Spleen (tissue), 11 donors: ENCODE measurements at regions not wholly inside any gene's neighbourhood (a gene's known extent, or its start where the extent isn't known, plus 50 kb on each side); places are given as distances from the start of the nearest gene placed in this dataset.

Experiments used
- DNase-seq: peaks from one replicate; pipeline ENCODE4 v3.0.0-alpha.2; 2020
- H3K27ac ChIP-seq, 8 donors: fragments of 200-600 bp; sonication (generic) in 7 of 8; 1 replicate in 4 of 8; 2 replicates in 4 of 8; pipeline versions ENCODE4 v1.5.0 to v1.8.0; 2016 to 2021; ENCODE audit warnings: inconsistent platforms in 4 of 8, mild to moderate bottlenecking in 4 of 8, moderate library complexity in 1 of 8
- H3K27me3 ChIP-seq, 7 donors: fragments of 200-600 bp; sonication (generic) in 6 of 7; replicated peaks in 1 of 7; 1 replicate in 4 of 7; 2 replicates in 3 of 7; pipeline versions ENCODE4 v1.5.0 to v1.8.0; 2016 to 2021; ENCODE audit warnings: inconsistent platforms in 3 of 7, mild to moderate bottlenecking in 1 of 7
- H3K36me3 ChIP-seq, 6 donors: fragments of 200-600 bp; sonication (generic) in 5 of 6; 1 replicate in 4 of 6; 2 replicates in 2 of 6; pipeline versions ENCODE4 v1.5.0 to v1.8.0; 2016 to 2021; ENCODE audit warnings: inconsistent platforms in 2 of 6
- H3K4me1 ChIP-seq, 6 donors: fragments of 200-600 bp; sonication (generic) in 5 of 6; 1 replicate in 3 of 6; 2 replicates in 3 of 6; pipeline versions ENCODE4 v1.5.0 to v1.8.0; 2016 to 2021; ENCODE audit warnings: inconsistent platforms in 3 of 6
- H3K4me3 ChIP-seq, 8 donors: fragments of 200-600 bp; sonication (generic) in 7 of 8; 1 replicate in 4 of 8; 2 replicates in 4 of 8; pipeline versions ENCODE4 v1.5.0 to v1.8.0; 2016 to 2021; ENCODE audit warnings: inconsistent platforms in 4 of 8, mild to moderate bottlenecking in 4 of 8, moderate library complexity in 2 of 8
- H3K9me3 ChIP-seq, 8 donors: fragments of 200-600 bp; sonication (generic) in 7 of 8; 1 replicate in 4 of 8; 2 replicates in 4 of 8; pipeline versions ENCODE4 v1.5.0 to v1.8.0; 2016 to 2021; ENCODE audit warnings: inconsistent platforms in 4 of 8
- CTCF ChIP-seq, 11 experiments: fragments of 200-600 bp in 7 of 11; fragments of 450-650 bp in 4 of 11; sonication (generic) in 4 of 11; IDR thresholded peaks in 8 of 11; conservative IDR thresholded peaks in 3 of 11; 1 replicate in 7 of 11; 2 replicates in 4 of 11; pipeline versions ENCODE4 v1.4.0 to v1.8.0; 2016 to 2021; ENCODE audit warnings: antibody characterized with exemption in 11 of 11, inconsistent platforms in 4 of 11, mild to moderate bottlenecking in 1 of 11
- POLR2A ChIP-seq, 3 donors: fragments of 450-650 bp; IDR thresholded peaks; one replicate each; pipeline ENCODE4 v1.5.1; 2017; ENCODE audit warnings: antibody characterized with exemption in 3 of 3, mild to moderate bottlenecking in 1 of 3
- POLR2AphosphoS5 ChIP-seq, 3 donors: sonication (generic); formaldehyde crosslinking; IDR thresholded peaks; one replicate each; pipeline ENCODE4 v1.5.1; 2017; ENCODE audit warnings: antibody characterized with exemption in 3 of 3
- WGBS, 5 donors: extraction: QIAGEN DNeasy Blood & Tissue Kit in 3 of 5; methylation state at CpG; one replicate each; pipeline versions ENCODE4 v1.1.5 to v1.1.7; 2013 to 2018; 5-methylcytosine and 5-hydroxymethylcytosine counted together
- intact Hi-C: fragments of 100-400 bp; cut with DNase I; formaldehyde crosslinking; loops from one replicate; pipeline ENCODE4 v1.15.0; 2023; ENCODE audit warnings: low total_unique reads
- donor health status: healthy with polysubstance abuse.
- donor health status: DM: no; HTN: no; CAD: no; lungs with moderate emphysema.
- donor health status: DM: no; HTN: no; CAD: no.
- donor health status: Bipolar disorder and iron deficiency.
- donor health status: healthy.
- donor health status: DM: no; HTN: no; CAD: no.
- donor health status: DM: yes; HTN: yes; CAD: no.

- Histone ChIP-seq H3K4me3 (no peak overlapping the region), H3K27ac (no peak overlapping the region), H3K36me3 (no peaks in the 10 kb centered on the region), H3K9me3 (peaks cover 0 to 12% (median 2%) of the 10 kb centered on the region in 8 donors), H3K4me1 (no peaks in the 10 kb centered on the region), H3K27me3 (no peaks in the 10 kb centered on the region)
- TF ChIP-seq POLR2AphosphoS5 (IDR thresholded peaks at IDR 0.05) (no peak), CTCF (IDR thresholded peaks at IDR 0.05 in 8 of 11, conservative IDR thresholded peaks at IDR 0.05 in 3 of 11) (no peak), POLR2A (IDR thresholded peaks at IDR 0.05) (no peak)
- intact Hi-C loops: no loop called here
- 35 to 54% (median 39%) methylated on average over 1 of the region's 1 CpG for WGBS, 5 donors
- DNase-seq: no peak
These were observed 635.7 kb upstream of the FLRT2 start for GRCh38 chr14:84894254-84894653.

- peaks cover 0 to under 1% (median 0%) of the 10 kb centered on the region in 8 donors for H3K9me3 ChIP-seq
- H3K4me1 ChIP-seq: no peaks in the 10 kb centered on the region
- no peak overlapping the region for H3K27ac ChIP-seq
- 74 to 84% (median 83%) methylated on average over 3 of the region's 3 CpGs for WGBS, 5 donors
- TF ChIP-seq POLR2A (IDR thresholded peaks at IDR 0.05): no peak
- TF ChIP-seq CTCF (IDR thresholded peaks at IDR 0.05 in 8 of 11, conservative IDR thresholded peaks at IDR 0.05 in 3 of 11): no peak
- TF ChIP-seq POLR2AphosphoS5 (IDR thresholded peaks at IDR 0.05): no peak
- no peaks in the 10 kb centered on the region for H3K27me3 ChIP-seq
- intact Hi-C loops: no loop called here
- DNase-seq: no peak
- H3K36me3 ChIP-seq: no peaks in the 10 kb centered on the region
- no peak overlapping the region for H3K4me3 ChIP-seq
These were observed 607.6 kb upstream of the FLRT2 start for GRCh38 chr14:84922370-84922769.

- no peaks in the 10 kb centered on the region for H3K27me3 ChIP-seq
- no peak overlapping the region for H3K27ac ChIP-seq
- WGBS, 5 donors: 88 to 96% (median 91%) methylated on average over 1 of the region's 1 CpG
- intact Hi-C loops: no loop called here
- H3K9me3 ChIP-seq: peaks cover 0 to 3% (median 0%) of the 10 kb centered on the region in 8 donors
- no peaks in the 10 kb centered on the region for H3K4me1 ChIP-seq
- H3K4me3 ChIP-seq: no peak overlapping the region
- no peak for DNase-seq
- no peaks in the 10 kb centered on the region for H3K36me3 ChIP-seq
- TF ChIP-seq CTCF (IDR thresholded peaks at IDR 0.05 in 8 of 11, conservative IDR thresholded peaks at IDR 0.05 in 3 of 11): no peak
- TF ChIP-seq POLR2AphosphoS5 (IDR thresholded peaks at IDR 0.05): no peak
- TF ChIP-seq POLR2A (IDR thresholded peaks at IDR 0.05): no peak
These were observed 603.3 kb upstream of the FLRT2 start for GRCh38 chr14:84926656-84927055.

- no peaks in the 10 kb centered on the region for H3K4me1 ChIP-seq
- no peak for TF ChIP-seq POLR2A (IDR thresholded peaks at IDR 0.05)
- TF ChIP-seq POLR2AphosphoS5 (IDR thresholded peaks at IDR 0.05): no peak
- TF ChIP-seq CTCF (IDR thresholded peaks at IDR 0.05 in 8 of 11, conservative IDR thresholded peaks at IDR 0.05 in 3 of 11): no peak
- no peaks in the 10 kb centered on the region for H3K36me3 ChIP-seq
- peaks cover 0 to 3% (median 0%) of the 10 kb centered on the region in 8 donors for H3K9me3 ChIP-seq
- intact Hi-C loops: no loop called here
- DNase-seq: no peak
- H3K27me3 ChIP-seq: no peaks in the 10 kb centered on the region
- H3K27ac ChIP-seq: no peak overlapping the region
- 74 to 79% (median 78%) methylated on average over 6 of the region's 6 CpGs for WGBS, 5 donors
- H3K4me3 ChIP-seq: no peak overlapping the region
These were observed 602.7 kb upstream of the FLRT2 start for GRCh38 chr14:84927096-84927827.
